Superior temporal gyrus (tissue), 1 donor: ENCODE measurements at regions not wholly inside any gene's neighbourhood (a gene's known extent, or its start where the extent isn't known, plus 50 kb on each side); places are given as distances from the start of the nearest gene placed in this dataset.

Experiments
- DNase-seq: peaks from one replicate; pipeline ENCODE4 v3.0.0-alpha.2; 2016; ENCODE audit errors: extremely low spot score

DNA sequence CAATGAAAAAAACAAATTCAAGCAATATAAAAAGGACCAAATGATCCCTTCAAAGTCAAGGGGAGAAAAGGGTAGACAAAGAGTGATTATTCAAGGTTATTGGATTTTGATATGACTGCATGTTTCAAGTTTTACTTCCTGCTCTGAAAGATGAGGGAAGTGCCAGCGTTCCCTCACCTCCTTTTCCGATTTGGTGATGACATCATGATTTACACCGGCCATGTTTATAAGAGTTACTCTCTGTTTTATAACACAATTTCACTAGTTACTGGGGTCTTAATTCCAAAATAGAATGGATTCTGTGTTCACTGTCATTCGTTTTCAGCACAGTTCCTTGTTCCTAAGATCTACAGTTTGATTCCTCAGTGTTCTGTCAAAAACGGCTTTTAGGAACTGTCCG, 60.5 kb upstream of the CPXM2 start:
- no peak for DNase-seq

DNA sequence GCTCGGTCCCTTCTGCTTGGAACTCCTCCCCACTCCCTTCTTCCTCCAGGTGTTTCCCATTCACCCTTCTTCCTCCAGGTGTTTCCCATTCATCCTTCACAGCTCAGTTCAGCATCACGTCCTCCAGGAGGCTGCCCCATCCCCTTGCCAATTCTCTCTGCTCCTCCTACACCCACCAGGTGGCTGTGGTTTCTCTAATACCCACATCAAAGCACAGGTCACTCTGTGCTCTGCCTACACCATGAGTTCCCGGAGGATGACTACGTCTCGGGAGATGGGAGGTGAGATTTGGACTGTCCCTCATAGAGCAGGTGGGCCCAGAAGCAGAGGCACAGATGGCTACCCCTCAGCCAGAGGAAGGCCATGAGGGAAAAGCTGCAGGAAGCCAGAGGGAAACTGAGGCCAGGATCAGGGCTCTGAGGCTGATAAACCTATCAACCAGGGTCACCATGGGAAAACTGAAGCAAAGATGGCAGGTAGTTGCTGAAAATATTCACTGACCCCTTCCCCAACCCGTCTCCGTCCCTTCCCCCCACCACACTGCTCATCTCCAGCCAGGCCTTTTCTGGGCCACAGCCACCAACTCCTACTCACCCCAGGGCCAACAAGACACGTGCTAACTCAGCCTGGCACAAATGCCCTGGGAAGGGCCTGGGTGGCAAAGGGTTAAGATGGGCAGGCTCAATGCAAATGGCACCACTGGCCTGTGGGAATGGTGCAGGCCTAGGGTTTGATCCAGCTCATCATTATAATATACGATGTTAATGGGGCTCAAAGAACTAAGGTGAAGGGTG, 56.6 kb upstream of the CPXM2 start:
- DNase-seq = no peak

DNA sequence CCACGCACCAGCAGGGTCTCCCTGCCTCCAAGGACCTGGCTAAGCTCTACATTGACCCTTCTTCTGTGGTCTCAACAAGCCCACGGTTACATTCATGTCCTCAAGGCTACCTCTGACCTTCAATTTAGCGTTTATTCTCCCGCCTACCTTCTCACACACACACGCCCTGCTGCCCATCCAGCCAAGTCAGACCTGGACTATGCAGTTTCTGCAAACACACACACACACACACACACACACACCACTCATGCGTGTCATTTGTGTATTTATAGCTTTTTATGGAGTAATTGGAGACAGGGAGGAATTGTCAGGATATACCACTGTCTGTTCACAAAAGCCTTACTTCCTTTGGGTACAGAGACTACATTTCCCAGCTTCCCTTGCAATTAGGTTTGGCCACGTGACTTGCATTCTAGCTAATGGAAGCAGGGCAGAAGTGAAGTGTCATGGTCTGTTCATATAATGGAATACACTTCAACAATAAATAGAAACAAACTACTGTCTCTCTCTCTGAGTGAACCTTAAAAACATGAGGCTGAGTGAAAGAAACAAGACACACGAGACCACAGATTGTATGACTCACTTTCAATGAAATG, 53.8 kb upstream of the CPXM2 start:
- DNase-seq = peak; percentile 30

DNA sequence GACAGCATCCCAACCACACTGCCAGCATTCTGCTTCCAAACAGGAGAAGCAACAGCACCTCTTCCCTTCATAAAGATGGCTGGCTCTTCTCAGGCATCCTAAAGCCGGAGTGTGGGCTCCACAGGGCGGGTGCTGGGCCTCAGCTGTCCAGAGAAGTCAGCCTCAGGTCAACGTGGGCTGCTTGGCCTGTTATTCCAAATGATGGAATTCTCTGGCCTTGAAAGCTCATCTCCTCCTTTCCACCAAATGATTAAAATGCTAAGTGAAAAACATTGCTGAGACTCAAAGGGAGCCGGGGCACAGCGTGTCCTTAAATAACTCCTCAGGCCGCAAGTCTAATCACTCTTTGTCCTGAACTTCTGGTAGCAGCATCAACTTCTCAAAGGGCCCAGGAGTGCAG, 53.1 kb upstream of the CPXM2 start:
- DNase-seq = no peak

DNA sequence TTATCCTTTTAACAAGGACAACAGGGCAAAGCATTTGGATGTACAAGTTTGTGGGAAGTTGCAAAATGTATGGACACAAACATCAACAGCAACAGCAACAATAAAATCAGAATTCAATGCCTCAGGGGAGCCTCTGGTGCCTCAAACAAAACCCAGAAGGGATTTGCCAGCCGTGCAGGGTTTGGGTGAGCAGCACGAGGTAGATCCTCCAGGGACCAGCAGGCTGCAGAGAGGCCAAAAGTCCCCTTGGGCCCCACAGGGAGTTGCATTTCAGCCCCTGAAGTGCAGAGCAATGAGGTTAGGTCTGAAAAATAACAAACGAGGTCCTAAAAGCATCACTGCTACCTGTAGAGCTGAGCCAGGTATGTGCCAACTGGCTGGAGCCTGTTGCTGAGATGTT, 51.7 kb upstream of the CPXM2 start:
- no peak for DNase-seq

DNA sequence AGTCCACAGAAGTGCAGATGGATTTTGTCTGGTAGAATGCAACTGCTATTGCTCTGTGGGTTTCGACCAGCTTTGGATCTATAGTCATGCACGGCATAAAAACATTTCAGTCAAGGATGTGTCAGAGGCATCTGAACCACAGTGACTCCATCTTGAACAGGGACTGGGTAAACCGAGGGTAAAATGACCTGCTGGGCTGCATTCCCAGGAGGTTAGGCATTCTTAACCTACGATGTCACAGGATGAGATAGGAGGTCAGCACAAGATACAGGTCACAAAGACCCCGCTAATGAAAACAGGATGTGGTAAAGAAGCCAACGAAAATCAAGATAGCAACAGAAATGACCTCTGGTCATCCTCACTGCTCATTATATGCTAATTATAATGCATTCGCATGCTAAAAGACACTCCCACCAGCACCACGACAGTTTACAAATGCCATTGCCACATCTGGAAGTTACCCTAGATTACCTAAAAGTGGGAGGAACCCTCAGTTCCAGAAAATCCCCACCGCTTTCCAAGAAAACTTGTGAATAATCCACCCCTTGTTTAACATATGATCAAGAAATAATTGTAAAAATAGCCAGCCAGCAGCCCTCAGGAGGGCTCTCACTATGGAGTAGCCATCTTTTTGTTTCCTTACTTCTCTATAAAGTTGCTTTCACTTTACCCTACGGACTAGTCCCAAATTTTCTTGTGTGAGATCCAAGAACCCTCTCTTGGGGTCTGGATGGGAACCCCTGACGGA, 50.7 kb upstream of the CPXM2 start:
- DNase-seq = no peak
